HEK293T (cell line): ENCODE measurements at regions not wholly inside any gene's neighbourhood (a gene's known extent, or its start where the extent isn't known, plus 50 kb on each side); places are given as distances from the start of the nearest gene placed in this dataset.

Experiments used
- CTCF ChIA-PET: fragments of 350-600 bp; formaldehyde crosslinking; extraction: SDS; loops from one replicate; lab custom pipeline; 2021; ENCODE audit warnings: antibody characterized with exemption, inconsistent platforms; lab: Yijun Ruan, JAX
- POLR2A ChIA-PET: fragments of 350-600 bp; formaldehyde crosslinking; extraction: SDS; loops from one replicate; lab custom pipeline; 2020; ENCODE audit warnings: antibody characterized with exemption, inconsistent platforms; lab: Yijun Ruan, JAX
- DNase-seq: peaks from one replicate; pipeline ENCODE4 v3.0.0; 2012; ENCODE audit warnings: mixed read lengths; ENCODE audit errors: extremely low spot score
- ARNT ChIP-seq: fragments of 450-650 bp; IDR thresholded peaks from 2 replicates; pipeline ENCODE4 v1.6.1; 2017; ENCODE audit warnings: mild to moderate bottlenecking
- BHLHE40 ChIP-seq: fragments of 450-650 bp; IDR thresholded peaks from 2 replicates; pipeline ENCODE4 v1.6.1; 2016; ENCODE audit warnings: mild to moderate bottlenecking, moderate library complexity, borderline replicate concordance
- CTBP1 ChIP-seq: fragments of 450-650 bp; IDR thresholded peaks from 2 replicates; pipeline ENCODE4 v1.6.1; 2016; ENCODE audit warnings: borderline replicate concordance
- ELF4 ChIP-seq: fragments of 450-650 bp; IDR thresholded peaks from 2 replicates; pipeline ENCODE4 v1.6.1; 2017; ENCODE audit warnings: antibody characterized with exemption
- FOXA1 ChIP-seq: fragments of 450-650 bp; IDR thresholded peaks from 2 replicates; pipeline ENCODE4 v1.6.1; 2016; ENCODE audit warnings: mild to moderate bottlenecking
- FOXK2 ChIP-seq: fragments of 450-650 bp; IDR thresholded peaks from 2 replicates; pipeline ENCODE4 v1.6.1; 2016; ENCODE audit warnings: mild to moderate bottlenecking
- FOXM1 ChIP-seq: fragments of 450-650 bp; IDR thresholded peaks from 2 replicates; pipeline ENCODE4 v1.6.1; 2017; ENCODE audit warnings: mild to moderate bottlenecking, borderline replicate concordance
- HDGF ChIP-seq: fragments of 450-650 bp; IDR thresholded peaks from 2 replicates; pipeline ENCODE4 v1.6.1; 2017; ENCODE audit warnings: antibody characterized with exemption, borderline replicate concordance
- L3MBTL2 ChIP-seq: fragments of 450-650 bp; conservative IDR thresholded peaks from 2 replicates; pipeline ENCODE4 v1.6.1; 2016; ENCODE audit warnings: mild to moderate bottlenecking
- LEF1 ChIP-seq: fragments of 450-650 bp; IDR thresholded peaks from 2 replicates; pipeline ENCODE4 v1.6.1; 2017; ENCODE audit warnings: mild to moderate bottlenecking, borderline replicate concordance
- NFRKB ChIP-seq: fragments of 450-650 bp; IDR thresholded peaks from 2 replicates; pipeline ENCODE4 v1.6.1; 2016; ENCODE audit warnings: mild to moderate bottlenecking, moderate library complexity
- PKNOX1 ChIP-seq: fragments of 450-650 bp; IDR thresholded peaks from 2 replicates; pipeline ENCODE4 v1.6.1; 2016
- SP1 ChIP-seq: fragments of 450-650 bp; IDR thresholded peaks from 2 replicates; pipeline ENCODE4 v1.6.1; 2017
- SUZ12 ChIP-seq: fragments of 450-650 bp; IDR thresholded peaks from 2 replicates; pipeline ENCODE4 v1.6.1; 2016; ENCODE audit warnings: mild to moderate bottlenecking
- TARDBP ChIP-seq: fragments of 450-650 bp; IDR thresholded peaks from 2 replicates; pipeline ENCODE4 v1.6.1; 2016
- ZNF384 ChIP-seq: fragments of 450-650 bp; IDR thresholded peaks from 2 replicates; pipeline ENCODE4 v1.6.1; 2016

- CTCF ChIA-PET = no interaction called here
- POLR2A ChIA-PET = no interaction called here
- TF ChIP-seq L3MBTL2 = no peak
- TF ChIP-seq HDGF = no peak
- no peak for TF ChIP-seq FOXA1
- no peak for TF ChIP-seq TARDBP
- TF ChIP-seq BHLHE40 = no peak
- TF ChIP-seq SP1 = no peak
- TF ChIP-seq ZNF384 = no peak
- TF ChIP-seq LEF1 = no peak
- no peak for TF ChIP-seq NFRKB
- no peak for TF ChIP-seq PKNOX1
- TF ChIP-seq SUZ12 = no peak
- no peak for TF ChIP-seq CTBP1
- TF ChIP-seq FOXK2 = no peak
- TF ChIP-seq ARNT = no peak
- no peak for TF ChIP-seq FOXM1
- TF ChIP-seq ELF4 = no peak
- DNase-seq = no peak
Measured at GRCh38 chr3:182046166-182046764, 334.5 kb downstream of the SOX2 start.

- DNase-seq = no peak
- TF ChIP-seq PKNOX1 (no peak), FOXA1 (no peak), NFRKB (no peak), ZNF384 (no peak), CTBP1 (no peak), SP1 (no peak), TARDBP (no peak)
- POLR2A ChIA-PET = no interaction called here
- CTCF ChIA-PET = no interaction called here
Measured at GRCh38 chr3:182050932-182051331, 339.2 kb downstream of the SOX2 start.

- DNase-seq = no peak
- CTCF ChIA-PET = no interaction called here
- TF ChIP-seq FOXK2 (no peak), SUZ12 (no peak), CTBP1 (no peak), ELF4 (no peak), HDGF (no peak), TARDBP (no peak), ZNF384 (no peak), FOXA1 (no peak), LEF1 (no peak), PKNOX1 (no peak), SP1 (no peak), L3MBTL2 (no peak), BHLHE40 (no peak), NFRKB (no peak), FOXM1 (no peak)
- POLR2A ChIA-PET = no interaction called here
Measured at GRCh38 chr3:182052332-182052731, 340.6 kb downstream of the SOX2 start.

- CTCF ChIA-PET = no interaction called here
- TF ChIP-seq ELF4 (no peak), TARDBP (no peak), ARNT (no peak), FOXM1 (no peak), HDGF (no peak), FOXK2 (no peak), CTBP1 (no peak), PKNOX1 (no peak), BHLHE40 (no peak), NFRKB (no peak)
- DNase-seq = no peak
- POLR2A ChIA-PET = no interaction called here
Measured at GRCh38 chr3:182052757-182053156, 341.0 kb downstream of the SOX2 start.

- no peak for DNase-seq
- POLR2A ChIA-PET = no interaction called here
- CTCF ChIA-PET = no interaction called here
- TF ChIP-seq FOXK2 (no peak), ELF4 (no peak), ZNF384 (no peak), SP1 (no peak), BHLHE40 (no peak), SUZ12 (no peak), HDGF (no peak), FOXA1 (no peak), CTBP1 (no peak), NFRKB (no peak), FOXM1 (no peak), TARDBP (no peak), ARNT (no peak)
Measured at GRCh38 chr3:182058488-182058887, 346.8 kb downstream of the SOX2 start.
